ENCODE measurements at regions not wholly inside any gene's neighbourhood (a gene's known extent, or its start where the extent isn't known, plus 50 kb on each side); places are given as distances from the start of the nearest gene placed in this dataset.

GRCh38 chr4:164596318-164596878 is 157.5 kb upstream of the SMIM31 start:
- no peak for TF ChIP-seq CTCF (IDR thresholded peaks at IDR 0.05)
- TF ChIP-seq POLR2A (IDR thresholded peaks at IDR 0.05), result no peak

Data from heart left ventricle (tissue), 13 donors.